GM12873 (cell line): ENCODE measurements at regions not wholly inside any gene's neighbourhood (a gene's known extent, or its start where the extent isn't known, plus 50 kb on each side); places are given as distances from the start of the nearest gene placed in this dataset.

Source experiments
- TF ChIP-seq, protein P1 (sequence below): IDR thresholded peaks from 2 replicates; pipeline ENCODE4 v1.5.1; 2012; ENCODE audit warnings: low read depth, mild to moderate bottlenecking, moderate library complexity, low read length, control low read depth; ENCODE audit not compliant: insufficient read depth; ENCODE audit errors: missing control alignments

- TF ChIP-seq, protein P1, sequence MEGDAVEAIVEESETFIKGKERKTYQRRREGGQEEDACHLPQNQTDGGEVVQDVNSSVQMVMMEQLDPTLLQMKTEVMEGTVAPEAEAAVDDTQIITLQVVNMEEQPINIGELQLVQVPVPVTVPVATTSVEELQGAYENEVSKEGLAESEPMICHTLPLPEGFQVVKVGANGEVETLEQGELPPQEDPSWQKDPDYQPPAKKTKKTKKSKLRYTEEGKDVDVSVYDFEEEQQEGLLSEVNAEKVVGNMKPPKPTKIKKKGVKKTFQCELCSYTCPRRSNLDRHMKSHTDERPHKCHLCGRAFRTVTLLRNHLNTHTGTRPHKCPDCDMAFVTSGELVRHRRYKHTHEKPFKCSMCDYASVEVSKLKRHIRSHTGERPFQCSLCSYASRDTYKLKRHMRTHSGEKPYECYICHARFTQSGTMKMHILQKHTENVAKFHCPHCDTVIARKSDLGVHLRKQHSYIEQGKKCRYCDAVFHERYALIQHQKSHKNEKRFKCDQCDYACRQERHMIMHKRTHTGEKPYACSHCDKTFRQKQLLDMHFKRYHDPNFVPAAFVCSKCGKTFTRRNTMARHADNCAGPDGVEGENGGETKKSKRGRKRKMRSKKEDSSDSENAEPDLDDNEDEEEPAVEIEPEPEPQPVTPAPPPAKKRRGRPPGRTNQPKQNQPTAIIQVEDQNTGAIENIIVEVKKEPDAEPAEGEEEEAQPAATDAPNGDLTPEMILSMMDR, result no peak
These were observed 81.5 kb upstream of the OSBPL8 start for GRCh38 chr12:76641073-76641472.

DNA sequence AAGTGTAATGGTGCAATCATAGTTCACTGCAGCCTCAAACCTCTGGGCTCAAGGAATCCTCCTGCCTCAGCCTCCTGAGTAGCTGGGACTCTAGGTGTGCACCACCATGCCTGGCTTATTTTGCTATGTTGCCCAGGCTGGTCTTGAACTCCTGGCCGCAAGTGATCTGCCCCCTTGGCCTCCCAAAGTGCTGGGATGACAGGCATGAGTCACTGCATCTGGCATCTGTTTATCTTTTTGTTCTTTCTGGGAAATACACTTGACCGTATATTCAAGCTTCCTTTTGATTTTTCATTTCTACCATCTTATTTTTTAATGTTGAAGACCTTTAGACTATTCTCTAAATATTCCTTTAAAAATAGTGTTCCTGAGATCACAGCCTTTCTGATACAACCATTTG lies 82.4 kb upstream of the OSBPL8 start:
- TF ChIP-seq, protein P1, result no peak

DNA sequence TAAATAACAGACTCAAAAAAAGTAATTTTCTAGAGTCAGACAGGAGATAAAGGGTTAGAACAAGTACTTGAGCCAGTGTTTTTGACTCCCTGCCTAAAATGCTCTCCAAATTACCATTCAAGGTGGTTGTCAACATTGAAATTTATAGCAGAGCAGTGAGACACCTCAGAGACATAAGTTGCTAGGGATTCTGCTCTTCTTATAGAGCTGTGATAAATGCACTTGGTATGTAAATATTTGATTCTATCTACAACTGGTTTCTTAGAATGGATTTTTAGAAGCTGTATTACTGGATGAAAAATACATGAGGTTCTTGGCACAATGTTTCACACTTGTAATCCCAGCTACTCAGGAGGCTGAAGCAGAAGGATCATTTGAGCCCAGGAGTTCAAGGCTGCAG lies 83.9 kb upstream of the OSBPL8 start:
- TF ChIP-seq, protein P1, result no peak

- TF ChIP-seq, protein P1, result no peak
These were observed 85.4 kb upstream of the OSBPL8 start for GRCh38 chr12:76644950-76645349.

DNA sequence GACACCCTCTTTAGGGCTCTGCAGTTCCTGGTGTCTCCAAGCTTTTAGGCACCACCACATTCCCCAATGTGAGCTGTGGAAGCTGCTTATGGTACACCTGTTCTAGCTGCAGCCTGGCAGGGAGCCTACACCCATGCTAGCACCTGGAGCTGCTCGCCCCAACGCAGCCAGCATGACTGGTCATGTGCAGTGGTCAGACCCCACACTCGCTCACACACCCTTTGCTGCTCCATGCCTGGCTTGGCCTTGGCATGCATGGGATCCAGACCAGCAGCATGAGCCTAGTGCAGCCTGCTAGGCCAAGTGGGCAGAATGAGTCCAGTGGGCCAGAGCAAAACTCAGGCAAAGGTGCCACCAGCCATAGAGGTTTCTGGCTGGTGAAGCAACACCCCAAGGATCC lies 86.4 kb upstream of the OSBPL8 start:
- TF ChIP-seq, protein P1, result no peak

DNA sequence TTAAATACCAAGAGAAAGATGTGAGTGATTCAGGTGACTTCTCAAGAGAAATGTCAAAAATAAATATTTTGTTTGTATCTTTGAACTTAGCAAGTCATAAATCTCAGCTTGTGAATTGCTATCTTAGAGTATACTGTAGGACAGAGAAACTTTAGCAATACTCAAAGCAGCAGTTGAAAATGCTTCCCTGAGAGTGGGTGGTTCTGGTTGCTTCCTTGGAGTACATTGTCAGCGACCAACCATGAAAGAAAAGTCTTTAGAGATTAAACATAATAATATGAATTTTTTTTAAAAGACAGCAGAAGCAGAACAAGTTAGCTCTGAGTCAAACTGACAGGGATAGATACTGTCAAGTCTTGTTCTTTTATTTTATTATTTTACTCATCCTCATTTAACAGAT lies 86.8 kb upstream of the OSBPL8 start:
- TF ChIP-seq, protein P1, result no peak

DNA sequence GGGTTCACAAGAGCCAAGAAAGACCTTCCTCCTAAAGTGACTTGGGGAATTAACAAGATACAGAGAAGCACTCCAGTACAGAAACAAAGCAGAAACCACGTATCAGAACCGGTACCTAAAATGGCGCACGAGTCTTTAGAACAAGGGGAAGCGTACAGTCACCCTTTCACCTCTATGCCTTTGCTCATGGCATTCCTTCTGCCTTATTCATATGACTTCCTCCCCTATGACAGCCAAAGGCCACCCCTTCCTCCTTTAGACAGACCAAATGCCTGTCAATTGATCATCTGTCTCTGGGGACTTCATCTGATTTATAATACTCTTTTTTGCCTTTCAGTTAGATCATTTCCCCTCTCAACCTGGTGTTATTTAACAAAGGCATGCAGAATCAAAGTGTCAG lies 89.5 kb upstream of the OSBPL8 start:
- TF ChIP-seq, protein P1, result no peak
